ENCODE measurements at regions not wholly inside any gene's neighbourhood (a gene's known extent, or its start where the extent isn't known, plus 50 kb on each side); places are given as distances from the start of the nearest gene placed in this dataset.
"Not testable (repeated sequence)": the region's sequence is repeated elsewhere in the genome, so short reads cannot be mapped to it uniquely, and the experiment has no call there.

GRCh38 chr3:197404030-197404429, 105.6 kb upstream of the DLG1 start:
- TF ChIP-seq CTCF (IDR thresholded peaks at IDR 0.05) = no peak
- Histone ChIP-seq H3K9me3 (no peaks in the 10 kb centered on the region), H3K4me3 (no peak overlapping the region), H3K4me1 (peaks cover 9% of the 10 kb centered on the region), H3K27ac (no peak overlapping the region), H3K36me3 (no peaks in the 10 kb centered on the region), H3K27me3 (no peaks in the 10 kb centered on the region)
- DNase-seq (peak; percentile 43), ATAC-seq (peak; percentile 32)
- intact Hi-C loops (cut with DNase I) = no loop called here

GRCh38 chr3:197402401-197402800, 104.0 kb upstream of the DLG1 start:
- H3K4me3 ChIP-seq; H3K4me1 ChIP-seq; H3K27me3 ChIP-seq; H3K27ac ChIP-seq; H3K36me3 ChIP-seq; H3K9me3 ChIP-seq; ATAC-seq; intact Hi-C loops (cut with DNase I): not testable (repeated sequence)
- DNase-seq = peak; percentile 22

- H3K27ac ChIP-seq = no peak overlapping the region
- TF ChIP-seq CTCF (IDR thresholded peaks at IDR 0.05) = no peak
- ATAC-seq (no peak), DNase-seq (peak; percentile 8)
- no peaks in the 10 kb centered on the region for H3K4me1 ChIP-seq
- no peaks in the 10 kb centered on the region for H3K36me3 ChIP-seq
- H3K4me3 ChIP-seq = no peak overlapping the region
- H3K27me3 ChIP-seq = no peaks in the 10 kb centered on the region
- intact Hi-C loops (cut with DNase I) = no loop called here
- H3K9me3 ChIP-seq = no peaks in the 10 kb centered on the region
These were observed 101.1 kb upstream of the DLG1 start for GRCh38 chr3:197399486-197399885.

GRCh38 chr3:197398286-197398878, 100.0 kb upstream of the DLG1 start:
- Histone ChIP-seq H3K27ac (no peak overlapping the region), H3K36me3 (no peaks in the 10 kb centered on the region), H3K27me3 (no peaks in the 10 kb centered on the region), H3K4me3 (no peak overlapping the region), H3K4me1 (no peaks in the 10 kb centered on the region), H3K9me3 (no peaks in the 10 kb centered on the region)
- no peak for TF ChIP-seq CTCF (IDR thresholded peaks at IDR 0.05)
- no peak for DNase-seq
- no peak for ATAC-seq
- intact Hi-C loops (cut with DNase I) = no loop called here

GRCh38 chr3:197397838-197398237, 99.4 kb upstream of the DLG1 start:
- ATAC-seq = no peak
- Histone ChIP-seq H3K4me3 (no peak overlapping the region), H3K27ac (no peak overlapping the region), H3K4me1 (no peaks in the 10 kb centered on the region), H3K36me3 (no peaks in the 10 kb centered on the region), H3K27me3 (no peaks in the 10 kb centered on the region), H3K9me3 (no peaks in the 10 kb centered on the region)
- TF ChIP-seq CTCF (IDR thresholded peaks at IDR 0.05) = no peak
- DNase-seq = no peak
- intact Hi-C loops (cut with DNase I) = no loop called here

- intact Hi-C loops (cut with DNase I) = no loop called here
- no peak for DNase-seq
- TF ChIP-seq CTCF (IDR thresholded peaks at IDR 0.05) = no peak
These were observed 96.3 kb upstream of the DLG1 start for GRCh38 chr3:197394464-197395321.

GRCh38 chr3:197394126-197394463, 95.7 kb upstream of the DLG1 start:
- H3K27me3 ChIP-seq; DNase-seq; ATAC-seq; intact Hi-C loops (cut with DNase I); H3K4me3 ChIP-seq; H3K27ac ChIP-seq; H3K36me3 ChIP-seq; H3K4me1 ChIP-seq; H3K9me3 ChIP-seq: not testable (repeated sequence)

More at GRCh38 chr3:197394464-197395321, 96.3 kb upstream of the DLG1 start:
- H3K4me3 ChIP-seq = no peak overlapping the region
- H3K36me3 ChIP-seq = no peaks in the 10 kb centered on the region
- no peaks in the 10 kb centered on the region for H3K4me1 ChIP-seq
- H3K27me3 ChIP-seq = no peaks in the 10 kb centered on the region
- no peak overlapping the region for H3K27ac ChIP-seq
- ATAC-seq = peak; percentile 27
- H3K9me3 ChIP-seq = no peaks in the 10 kb centered on the region

Data from upper lobe of right lung (tissue), 1 donor.